ENCODE measurements at regions not wholly inside any gene's neighbourhood (a gene's known extent, or its start where the extent isn't known, plus 50 kb on each side); places are given as distances from the start of the nearest gene placed in this dataset.

DNA sequence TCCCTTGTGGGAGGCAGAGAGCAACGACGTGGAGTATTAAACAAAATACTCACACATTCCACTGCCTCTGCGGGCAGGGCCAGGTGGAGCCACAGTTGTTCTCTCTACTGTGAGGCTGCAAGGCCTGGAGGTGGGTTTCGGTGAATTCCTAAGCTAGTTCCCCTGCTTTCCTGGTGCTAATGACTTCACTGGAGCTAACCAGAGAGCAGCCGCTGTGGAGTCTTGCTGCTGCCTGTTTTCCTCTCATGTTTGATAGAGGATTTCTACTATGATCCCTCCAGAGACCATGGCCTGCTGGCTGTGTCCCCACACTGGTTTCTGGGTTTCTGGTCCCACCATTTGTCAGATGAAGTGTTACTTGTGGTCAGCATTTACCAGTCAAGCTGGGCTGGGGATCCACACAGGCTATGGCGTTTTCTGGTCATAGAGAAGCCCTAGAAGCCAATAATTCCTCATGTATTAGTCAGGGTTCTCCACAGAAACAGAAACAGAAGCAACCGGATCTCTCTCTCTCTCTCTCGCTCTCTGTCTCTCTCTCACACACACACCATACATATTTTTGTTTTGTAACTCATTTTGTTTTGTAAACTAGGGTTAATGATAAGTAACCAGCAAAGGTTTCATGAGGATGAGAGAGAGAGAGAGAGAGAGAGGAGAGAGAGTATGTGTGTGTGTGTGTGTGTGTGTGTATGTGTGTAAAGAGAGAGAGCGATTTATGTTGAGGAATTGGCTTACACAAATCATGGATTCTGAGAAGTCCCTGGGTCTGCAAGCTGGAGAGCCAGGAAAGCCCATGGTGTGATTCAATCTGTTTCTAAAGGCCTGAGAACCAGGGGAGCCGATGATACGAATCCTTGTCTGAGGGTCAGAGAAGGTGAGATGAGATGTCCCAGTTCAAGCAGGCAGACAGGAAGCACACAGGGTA is 403.0 kb downstream of the GADD45G start:
- Histone ChIP-seq H3K9ac (ENCODE audit: insufficient read length) (no peak overlapping the region), H3K36me3 (ENCODE audit: insufficient read depth, low read length) (no peaks in the 10 kb centered on the region), H3K9me3 (ENCODE audit: low read depth, low read length) (no peaks in the 10 kb centered on the region), H3K4me3 (no peak overlapping the region), H3K27ac (no peak overlapping the region)
- no peak for DNase-seq (ENCODE audit: low read depth, low spot score)
- no peak for TF ChIP-seq EZH2 (IDR thresholded peaks at IDR 0.05)
- TF ChIP-seq POLR2AphosphoS5 (IDR thresholded peaks at IDR 0.05; ENCODE audit: borderline replicate concordance, low read depth, low read length), result no peak
- TF ChIP-seq FOXP2 (optimal IDR thresholded peaks at IDR 0.05; ENCODE audit: control extremely low read depth, extremely low read length, insufficient read depth), result no peak

GRCh38 chr9:90009447-90009846 is 404.6 kb downstream of the GADD45G start:
- no peaks in the 10 kb centered on the region for H3K9me3 ChIP-seq (ENCODE audit: low read depth, low read length)
- no peak for DNase-seq (ENCODE audit: low read depth, low spot score)
- no peak for TF ChIP-seq POLR2AphosphoS5 (IDR thresholded peaks at IDR 0.05; ENCODE audit: borderline replicate concordance, low read depth, low read length)
- TF ChIP-seq FOXP2 (optimal IDR thresholded peaks at IDR 0.05; ENCODE audit: control extremely low read depth, extremely low read length, insufficient read depth), result no peak
- no peak for TF ChIP-seq EZH2 (IDR thresholded peaks at IDR 0.05)
- no peak overlapping the region for H3K9ac ChIP-seq (ENCODE audit: insufficient read length)
- H3K27ac ChIP-seq, result no peak overlapping the region
- no peak overlapping the region for H3K4me3 ChIP-seq
- no peaks in the 10 kb centered on the region for H3K36me3 ChIP-seq (ENCODE audit: insufficient read depth, low read length)

GRCh38 chr9:90010793-90011192 is 406.0 kb downstream of the GADD45G start:
- Histone ChIP-seq H3K4me3 (no peak overlapping the region), H3K27ac (no peak overlapping the region), H3K9me3 (ENCODE audit: low read depth, low read length) (no peaks in the 10 kb centered on the region), H3K9ac (ENCODE audit: insufficient read length) (no peak overlapping the region), H3K36me3 (ENCODE audit: insufficient read depth, low read length) (no peaks in the 10 kb centered on the region)
- no peak for DNase-seq (ENCODE audit: low read depth, low spot score)
- TF ChIP-seq FOXP2 (optimal IDR thresholded peaks at IDR 0.05; ENCODE audit: control extremely low read depth, extremely low read length, insufficient read depth) (no peak), POLR2AphosphoS5 (IDR thresholded peaks at IDR 0.05; ENCODE audit: borderline replicate concordance, low read depth, low read length) (no peak), EZH2 (IDR thresholded peaks at IDR 0.05) (no peak)

GRCh38 chr9:90012949-90013348 is 408.1 kb downstream of the GADD45G start:
- TF ChIP-seq EZH2 (IDR thresholded peaks at IDR 0.05), result no peak
- TF ChIP-seq POLR2AphosphoS5 (IDR thresholded peaks at IDR 0.05; ENCODE audit: borderline replicate concordance, low read depth, low read length), result no peak
- TF ChIP-seq FOXP2 (optimal IDR thresholded peaks at IDR 0.05; ENCODE audit: control extremely low read depth, extremely low read length, insufficient read depth), result no peak
- DNase-seq (ENCODE audit: low read depth, low spot score), result no peak

GRCh38 chr9:90013778-90014177 is 409.0 kb downstream of the GADD45G start:
- TF ChIP-seq POLR2AphosphoS5 (IDR thresholded peaks at IDR 0.05; ENCODE audit: borderline replicate concordance, low read depth, low read length), result no peak
- no peak for TF ChIP-seq EZH2 (IDR thresholded peaks at IDR 0.05)
- no peak for TF ChIP-seq FOXP2 (optimal IDR thresholded peaks at IDR 0.05; ENCODE audit: control extremely low read depth, extremely low read length, insufficient read depth)
- Histone ChIP-seq H3K36me3 (ENCODE audit: insufficient read depth, low read length) (no peaks in the 10 kb centered on the region), H3K27ac (no peak overlapping the region), H3K9me3 (ENCODE audit: low read depth, low read length) (no peaks in the 10 kb centered on the region), H3K4me3 (no peak overlapping the region), H3K9ac (ENCODE audit: insufficient read length) (no peak overlapping the region)
- no peak for DNase-seq (ENCODE audit: low read depth, low spot score)

More at GRCh38 chr9:90012949-90013348, 408.1 kb downstream of the GADD45G start:
- Histone ChIP-seq H3K4me3 (no peak overlapping the region), H3K9me3 (ENCODE audit: low read depth, low read length) (no peaks in the 10 kb centered on the region), H3K36me3 (ENCODE audit: insufficient read depth, low read length) (no peaks in the 10 kb centered on the region), H3K27ac (no peak overlapping the region), H3K9ac (ENCODE audit: insufficient read length) (no peak overlapping the region)

DNA sequence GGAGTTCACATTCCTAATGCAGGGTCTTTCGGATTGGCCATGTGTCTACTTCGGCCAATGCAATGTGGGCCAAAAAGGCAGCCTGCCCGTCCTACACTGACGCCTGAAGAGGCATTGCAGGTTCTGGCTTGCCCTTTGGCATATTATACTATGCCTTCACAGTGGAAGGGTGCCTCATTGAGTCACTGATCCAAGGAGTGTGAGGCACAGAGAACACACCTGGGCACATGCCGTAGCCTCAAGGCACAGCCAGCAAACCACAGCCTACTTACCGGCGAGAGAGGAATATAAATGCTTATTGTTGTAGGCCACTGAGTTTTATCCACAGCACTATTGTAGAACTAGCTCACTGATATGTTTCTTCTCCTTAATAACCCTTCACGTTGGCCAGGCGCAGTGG is 409.6 kb downstream of the GADD45G start:
- DNase-seq (ENCODE audit: low read depth, low spot score), result no peak
- Histone ChIP-seq H3K9ac (ENCODE audit: insufficient read length) (no peak overlapping the region), H3K27ac (no peak overlapping the region), H3K9me3 (ENCODE audit: low read depth, low read length) (no peaks in the 10 kb centered on the region), H3K4me3 (no peak overlapping the region), H3K36me3 (ENCODE audit: insufficient read depth, low read length) (no peaks in the 10 kb centered on the region)
- TF ChIP-seq FOXP2 (optimal IDR thresholded peaks at IDR 0.05; ENCODE audit: control extremely low read depth, extremely low read length, insufficient read depth) (no peak), EZH2 (IDR thresholded peaks at IDR 0.05) (no peak), POLR2AphosphoS5 (IDR thresholded peaks at IDR 0.05; ENCODE audit: borderline replicate concordance, low read depth, low read length) (no peak)

DNA sequence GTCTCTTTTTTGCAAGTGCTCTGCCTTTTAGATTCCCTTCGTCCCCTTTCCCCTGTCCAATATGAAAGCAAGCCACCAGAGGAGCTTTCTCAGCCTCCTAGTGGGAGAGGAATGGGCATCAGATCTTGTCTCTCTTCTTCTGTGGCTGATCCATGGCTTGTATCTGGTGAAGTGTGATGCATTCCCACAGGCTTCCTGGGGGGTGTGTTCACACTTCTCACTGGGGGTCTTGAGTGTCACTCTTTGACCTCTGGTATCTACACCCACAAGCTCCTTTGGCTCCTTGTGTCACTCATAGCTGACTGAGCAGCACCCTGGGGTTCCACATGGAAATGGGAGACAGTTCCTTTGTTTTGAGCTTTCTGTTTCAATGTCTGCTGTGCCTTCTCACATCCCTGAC is 411.5 kb downstream of the GADD45G start:
- H3K9me3 ChIP-seq (ENCODE audit: low read depth, low read length), result no peaks in the 10 kb centered on the region
- TF ChIP-seq FOXP2 (optimal IDR thresholded peaks at IDR 0.05; ENCODE audit: control extremely low read depth, extremely low read length, insufficient read depth), result no peak
- TF ChIP-seq EZH2 (IDR thresholded peaks at IDR 0.05), result no peak
- TF ChIP-seq POLR2AphosphoS5 (IDR thresholded peaks at IDR 0.05; ENCODE audit: borderline replicate concordance, low read depth, low read length), result no peak
- H3K27ac ChIP-seq, result no peak overlapping the region
- no peak overlapping the region for H3K4me3 ChIP-seq
- DNase-seq (ENCODE audit: low read depth, low spot score), result no peak
- no peak overlapping the region for H3K9ac ChIP-seq (ENCODE audit: insufficient read length)
- H3K36me3 ChIP-seq (ENCODE audit: insufficient read depth, low read length), result no peaks in the 10 kb centered on the region

DNA sequence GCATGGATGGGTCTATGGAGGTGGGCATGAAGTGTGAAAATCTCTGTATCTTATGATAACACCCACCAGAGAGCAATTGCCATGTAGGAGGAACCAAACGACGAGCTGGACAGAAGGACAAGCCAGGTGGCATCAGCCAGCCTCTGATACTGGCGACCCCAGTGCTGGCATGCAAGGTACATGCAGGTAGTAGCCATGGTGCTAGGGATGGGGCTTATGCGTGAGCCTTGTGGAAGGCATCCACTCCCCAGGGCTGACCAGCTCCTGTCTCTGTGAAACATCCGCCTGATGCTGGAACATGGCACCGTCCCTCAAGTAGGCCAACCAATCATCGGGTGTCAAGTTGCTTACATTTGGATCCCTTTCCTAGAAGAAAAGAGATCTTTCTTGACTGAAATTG is 412.9 kb downstream of the GADD45G start:
- no peak overlapping the region for H3K27ac ChIP-seq
- no peaks in the 10 kb centered on the region for H3K9me3 ChIP-seq (ENCODE audit: low read depth, low read length)
- H3K4me3 ChIP-seq, result no peak overlapping the region
- TF ChIP-seq FOXP2 (optimal IDR thresholded peaks at IDR 0.05; ENCODE audit: control extremely low read depth, extremely low read length, insufficient read depth) (no peak), POLR2AphosphoS5 (IDR thresholded peaks at IDR 0.05; ENCODE audit: borderline replicate concordance, low read depth, low read length) (no peak), EZH2 (IDR thresholded peaks at IDR 0.05) (no peak)
- no peak for DNase-seq (ENCODE audit: low read depth, low spot score)
- H3K36me3 ChIP-seq (ENCODE audit: insufficient read depth, low read length), result no peaks in the 10 kb centered on the region
- no peak overlapping the region for H3K9ac ChIP-seq (ENCODE audit: insufficient read length)
